ENCODE measurements at regions not wholly inside any gene's neighbourhood (a gene's known extent, or its start where the extent isn't known, plus 50 kb on each side); places are given as distances from the start of the nearest gene placed in this dataset.

DNA sequence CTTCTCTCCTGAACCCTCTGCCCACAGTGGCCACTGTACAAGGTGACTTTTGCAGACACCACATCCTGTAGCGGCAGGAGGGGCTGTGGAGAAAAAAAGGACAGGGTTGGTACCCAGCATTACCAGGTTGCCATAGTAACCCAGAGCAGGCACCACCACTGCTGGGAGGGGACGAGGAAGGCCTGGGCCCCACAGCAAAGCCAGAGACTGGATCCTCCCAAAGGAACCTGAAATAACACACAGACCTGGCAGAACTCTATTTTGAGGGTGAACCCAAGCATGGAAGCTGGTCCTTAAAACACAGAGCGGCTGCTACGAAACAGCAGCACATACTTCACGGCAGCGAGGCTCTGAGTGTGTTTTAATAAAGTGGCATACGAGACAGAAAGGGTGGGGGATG, 380.6 kb downstream of the CTTN start:
- no peak for DNase-seq

DNA sequence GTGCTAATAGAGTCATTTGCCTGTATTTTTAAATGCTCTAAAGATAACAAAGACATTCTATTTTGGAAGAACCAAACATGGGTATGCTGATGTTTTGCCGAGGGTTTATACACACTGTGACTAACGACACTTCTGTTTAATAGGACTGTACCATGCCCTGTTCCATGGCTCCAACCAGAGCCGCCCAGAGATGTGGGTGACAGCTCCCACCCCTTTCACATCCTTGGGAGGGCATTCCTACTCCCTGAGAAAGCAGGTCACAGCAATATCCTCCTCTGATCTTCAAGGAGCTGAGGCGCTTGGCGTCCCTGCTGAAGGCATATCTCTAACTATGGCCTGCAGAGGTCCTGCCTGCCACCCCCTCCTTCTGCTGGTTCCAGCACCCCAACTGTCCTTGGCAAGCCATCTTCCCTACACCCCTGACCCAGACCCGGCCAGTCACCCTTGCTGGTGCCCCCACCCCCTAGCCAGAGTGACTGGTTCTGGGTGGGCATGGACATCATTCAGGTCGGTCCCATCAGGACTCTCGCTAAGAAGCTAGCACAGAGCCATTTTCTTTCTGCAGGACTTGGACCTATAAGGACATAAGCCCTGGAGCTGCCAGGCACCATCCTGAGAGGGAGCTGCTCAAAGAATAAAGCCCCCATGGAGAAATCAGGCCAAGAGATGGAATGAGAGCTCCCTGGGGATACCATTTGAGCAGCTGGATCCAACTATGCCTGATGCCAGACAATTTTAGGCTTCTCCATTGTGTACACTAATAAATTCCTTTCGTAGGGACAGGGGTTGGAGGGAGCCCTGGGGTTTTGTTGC, 381.3 kb downstream of the CTTN start:
- DNase-seq, result no peak

- DNase-seq, result no peak
Measured at GRCh38 chr11:70780246-70780535, 381.9 kb downstream of the CTTN start.

DNA sequence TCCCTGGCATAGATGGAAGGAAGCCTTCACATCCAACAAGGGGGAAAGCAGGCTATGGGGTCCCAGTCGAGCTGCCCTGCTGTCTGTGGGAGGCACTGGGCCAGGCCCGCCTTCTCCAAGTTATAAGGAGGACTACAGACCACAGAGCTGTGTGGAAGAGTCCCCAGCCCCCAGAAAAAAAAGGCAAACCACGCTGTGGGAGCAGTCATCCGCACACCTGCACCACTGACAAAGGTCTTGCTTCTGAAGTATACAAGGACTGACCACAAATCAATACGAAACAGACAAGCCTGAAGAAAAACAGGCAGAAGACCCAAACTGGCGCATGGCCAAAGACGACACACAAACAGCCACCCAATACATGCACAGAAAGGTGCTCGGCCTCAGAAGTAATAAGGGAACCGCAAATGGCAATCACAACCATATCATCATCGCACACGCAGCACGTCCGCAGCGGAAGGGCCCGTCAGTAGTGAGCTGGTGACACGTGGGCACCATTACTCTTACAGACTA, 384.1 kb downstream of the CTTN start:
- DNase-seq, result no peak

- no peak for DNase-seq
Measured at GRCh38 chr11:70783356-70783755, 385.0 kb downstream of the CTTN start.

- no peak for DNase-seq
Measured at GRCh38 chr11:70783821-70784220, 385.5 kb downstream of the CTTN start.

DNA sequence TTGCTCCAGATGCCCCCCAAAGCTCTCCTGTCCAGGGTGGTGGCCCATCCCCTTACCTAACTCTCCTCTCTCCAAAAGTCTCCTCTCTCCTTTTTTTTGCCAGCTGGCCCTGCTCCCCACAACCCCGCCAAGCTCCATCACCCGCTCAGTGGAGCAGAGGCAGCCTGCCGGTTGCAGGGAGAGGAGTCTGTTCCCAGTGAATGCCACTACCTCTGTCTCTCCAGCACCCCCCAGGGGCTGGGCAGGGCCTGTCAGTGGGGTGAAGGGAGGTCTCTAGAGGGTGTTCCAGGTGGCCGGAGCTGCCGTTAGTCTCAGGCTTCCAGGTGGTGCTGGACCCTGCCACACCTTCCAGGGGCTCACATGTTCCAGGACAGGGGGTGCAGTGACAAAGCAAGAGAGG, 387.0 kb downstream of the CTTN start:
- no peak for DNase-seq

DNA sequence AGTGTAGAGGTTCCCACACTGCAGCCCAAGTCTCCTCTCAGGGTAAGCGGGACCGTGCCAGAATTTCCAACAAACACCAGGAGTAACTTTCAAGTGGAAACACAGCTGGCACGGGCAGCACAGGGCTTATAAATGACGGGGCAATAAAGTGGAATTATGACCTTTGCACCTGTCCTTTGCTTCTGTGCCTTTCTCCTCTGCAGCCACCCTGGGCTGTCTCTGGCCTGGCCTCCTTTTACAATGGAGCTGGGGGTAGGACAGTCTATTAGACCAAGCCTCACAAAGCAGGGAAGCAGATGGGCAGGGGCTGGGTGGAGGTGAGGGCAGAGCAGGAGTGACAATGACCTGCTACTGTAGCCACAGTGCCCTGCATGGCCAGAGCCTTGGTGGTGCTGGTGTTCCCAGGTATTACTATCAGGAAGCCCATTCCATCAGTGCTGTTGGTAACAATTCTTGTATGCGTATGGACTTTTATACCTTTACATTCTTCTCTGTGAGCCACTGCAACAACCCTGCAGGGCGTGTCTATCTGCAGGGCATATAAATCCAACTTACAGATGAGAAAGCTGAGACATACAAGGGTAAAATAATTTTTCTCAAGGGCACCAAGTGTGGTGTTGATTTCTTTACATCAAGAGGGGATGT, 387.8 kb downstream of the CTTN start:
- DNase-seq, result no peak

- no peak for DNase-seq
Measured at GRCh38 chr11:70788248-70789022, 390.1 kb downstream of the CTTN start.

DNA sequence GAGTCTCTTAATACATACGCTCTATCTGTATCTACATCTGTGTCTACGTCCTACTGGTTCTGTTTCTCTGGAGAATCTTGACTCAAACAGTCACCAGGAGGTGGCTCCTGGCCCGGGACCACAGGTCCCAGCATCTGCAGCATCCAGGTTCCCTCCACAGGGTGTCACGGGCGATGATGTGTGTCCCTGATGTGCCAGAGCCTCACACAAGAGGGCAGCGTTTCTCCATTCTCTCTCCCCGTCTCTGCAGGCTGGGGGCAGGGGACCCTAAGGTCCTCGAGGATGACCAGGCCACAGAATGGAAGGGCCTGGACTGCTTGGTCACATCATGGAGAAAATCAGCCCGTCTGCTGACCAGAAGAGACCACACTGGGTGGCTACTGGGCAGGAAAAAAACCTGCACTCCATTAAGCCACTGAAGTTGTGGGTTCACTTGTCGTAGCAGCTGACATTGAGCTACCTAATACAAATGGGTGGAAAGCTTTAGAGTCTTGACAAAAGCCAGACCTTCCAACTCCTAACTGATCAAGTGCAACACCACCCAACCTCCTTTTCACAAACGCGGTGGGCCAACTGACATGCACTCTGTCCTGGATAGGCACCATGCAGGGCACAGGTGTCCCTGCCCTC, 392.5 kb downstream of the CTTN start:
- no peak for DNase-seq

DNA sequence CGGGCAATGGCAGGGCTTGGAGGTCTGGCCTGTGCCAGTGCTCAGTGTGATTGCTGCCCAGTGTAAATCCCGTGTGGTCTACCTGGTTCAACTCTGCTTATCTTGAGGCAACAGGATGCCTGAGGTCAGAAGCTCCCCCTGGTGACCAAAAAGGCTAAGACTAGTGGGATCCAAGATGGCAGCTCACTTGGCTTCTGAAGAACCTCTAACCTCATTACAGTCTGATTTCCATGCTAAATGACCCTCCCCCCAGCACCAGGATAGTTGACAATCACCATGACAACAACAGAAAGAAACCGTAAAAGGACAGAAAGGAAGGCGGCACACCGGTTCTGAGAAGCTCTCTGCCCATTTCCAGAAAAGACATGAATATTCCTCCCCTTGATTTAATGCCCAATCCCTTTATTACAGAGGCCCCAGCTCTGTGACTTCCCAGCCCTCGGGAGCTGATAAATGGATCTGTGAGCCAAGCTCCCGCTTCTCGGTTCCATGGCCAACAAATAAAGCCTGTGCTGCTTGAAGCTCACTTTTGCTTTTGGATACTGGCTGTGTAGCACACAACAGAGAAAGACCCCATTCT, 398.4 kb downstream of the CTTN start:
- DNase-seq, result no peak

DNA sequence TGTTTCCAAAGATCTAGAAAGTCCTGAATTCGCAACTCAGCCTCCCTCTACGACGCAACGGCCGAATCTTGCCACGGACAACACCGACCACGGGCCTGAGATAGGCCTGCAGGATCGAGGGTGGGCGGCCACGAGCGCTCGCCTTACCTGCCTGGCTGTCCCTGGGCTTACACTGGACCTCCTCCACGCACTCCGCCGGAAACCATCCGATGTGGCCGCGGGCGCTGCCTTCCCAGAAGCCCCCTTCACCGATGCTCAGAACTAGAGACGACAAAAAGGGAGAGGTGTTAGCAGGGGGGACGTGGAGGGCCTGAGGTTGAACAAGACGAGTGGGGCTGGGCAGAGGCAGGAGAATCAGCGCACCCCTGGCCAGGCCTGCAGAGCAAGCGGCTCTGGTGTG, 400.0 kb downstream of the CTTN start:
- no peak for DNase-seq

DNA sequence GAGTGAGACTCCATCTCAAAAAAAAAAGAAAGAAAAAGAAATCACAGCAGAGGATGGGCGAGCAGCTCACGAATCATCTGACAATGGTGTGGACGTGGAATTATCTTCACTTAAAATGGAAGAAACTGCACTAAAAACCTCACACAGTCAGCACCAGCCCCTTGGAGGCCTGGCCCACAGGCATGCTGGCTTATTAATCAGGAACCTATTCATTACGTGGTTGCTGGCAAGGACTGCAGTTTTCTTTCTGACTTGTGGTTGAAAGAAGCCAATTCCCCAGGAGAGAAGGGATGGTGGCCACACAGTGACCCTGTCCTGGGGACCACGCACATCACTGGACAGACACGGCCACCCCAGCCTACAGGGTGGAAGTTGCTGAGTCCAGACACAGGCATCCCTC, 401.1 kb downstream of the CTTN start:
- no peak for DNase-seq

DNA sequence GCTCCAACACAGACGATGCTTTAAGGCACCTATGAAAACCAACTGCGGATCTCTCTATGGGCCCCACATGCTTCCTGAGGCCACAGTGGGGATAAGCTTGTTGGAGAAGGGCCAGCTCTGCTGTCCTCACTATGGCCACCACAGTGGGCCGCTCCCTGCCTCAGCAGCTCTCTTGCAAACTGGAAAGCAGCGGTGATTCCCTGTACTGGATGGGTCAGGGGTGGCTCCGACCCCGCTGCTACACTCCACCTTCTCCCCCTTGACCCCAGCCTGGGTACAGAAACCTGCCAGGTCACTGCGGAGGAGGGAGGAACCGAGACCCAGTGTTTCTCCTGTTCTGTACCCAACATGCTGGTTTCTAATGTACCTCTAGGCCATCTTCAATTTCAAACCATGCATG, 403.9 kb downstream of the CTTN start:
- no peak for DNase-seq

DNA sequence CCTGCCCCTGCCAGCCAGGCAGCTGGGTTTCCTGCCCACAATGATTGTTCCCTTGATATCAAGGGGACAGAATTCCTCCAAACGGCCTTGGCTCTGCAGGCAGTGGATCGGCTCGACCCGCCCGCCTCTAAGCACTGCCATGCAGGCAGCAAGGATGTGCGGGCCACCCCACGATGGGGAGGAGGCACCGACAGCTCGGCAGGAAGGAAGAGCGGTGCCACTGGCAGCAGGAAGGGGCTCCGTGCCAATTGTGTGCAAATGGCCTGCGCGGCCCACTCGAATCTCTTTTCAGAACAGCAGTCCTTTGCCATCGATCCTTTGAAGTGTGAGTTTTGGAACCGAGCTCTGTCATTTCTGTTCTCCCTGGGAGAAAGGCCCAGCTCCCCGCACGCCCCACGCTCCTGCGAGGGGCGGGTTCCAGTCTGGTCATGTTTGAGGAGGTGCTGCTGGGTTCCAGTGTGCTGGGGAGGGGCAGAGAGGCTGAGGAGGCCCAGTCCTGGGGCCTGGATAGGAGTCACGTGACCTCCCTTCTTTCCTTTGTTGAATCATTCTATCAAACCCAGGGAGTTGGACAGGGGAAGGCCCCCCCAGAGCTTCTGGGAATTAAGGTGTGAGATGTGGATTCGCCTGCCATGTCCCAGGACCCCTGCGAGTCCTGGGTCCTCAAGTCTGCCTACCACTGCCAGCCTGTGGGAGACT, 406.0 kb downstream of the CTTN start:
- DNase-seq, result no peak

DNA sequence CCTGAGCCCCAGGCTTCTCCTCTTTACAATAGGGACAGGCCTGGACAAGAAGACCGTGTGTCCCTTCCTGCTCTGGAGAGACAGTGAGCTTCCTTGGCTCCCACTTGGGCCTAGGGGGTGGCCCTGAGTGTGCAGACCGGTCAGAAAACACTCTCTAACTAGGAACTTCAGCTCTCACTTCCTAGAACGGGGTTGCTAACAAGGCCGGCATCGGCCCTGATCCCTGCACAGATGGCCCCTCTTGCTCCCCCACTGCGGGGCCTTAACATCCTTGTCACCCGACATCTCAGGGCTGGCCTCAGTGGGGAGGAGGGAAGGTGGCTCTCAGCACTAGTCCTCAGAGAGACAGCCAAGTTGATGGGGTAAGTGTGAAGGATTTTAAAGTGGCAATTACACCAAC, 406.9 kb downstream of the CTTN start:
- DNase-seq, result no peak

GRCh38 chr11:70805971-70806370, 407.6 kb downstream of the CTTN start:
- no peak for DNase-seq

DNA sequence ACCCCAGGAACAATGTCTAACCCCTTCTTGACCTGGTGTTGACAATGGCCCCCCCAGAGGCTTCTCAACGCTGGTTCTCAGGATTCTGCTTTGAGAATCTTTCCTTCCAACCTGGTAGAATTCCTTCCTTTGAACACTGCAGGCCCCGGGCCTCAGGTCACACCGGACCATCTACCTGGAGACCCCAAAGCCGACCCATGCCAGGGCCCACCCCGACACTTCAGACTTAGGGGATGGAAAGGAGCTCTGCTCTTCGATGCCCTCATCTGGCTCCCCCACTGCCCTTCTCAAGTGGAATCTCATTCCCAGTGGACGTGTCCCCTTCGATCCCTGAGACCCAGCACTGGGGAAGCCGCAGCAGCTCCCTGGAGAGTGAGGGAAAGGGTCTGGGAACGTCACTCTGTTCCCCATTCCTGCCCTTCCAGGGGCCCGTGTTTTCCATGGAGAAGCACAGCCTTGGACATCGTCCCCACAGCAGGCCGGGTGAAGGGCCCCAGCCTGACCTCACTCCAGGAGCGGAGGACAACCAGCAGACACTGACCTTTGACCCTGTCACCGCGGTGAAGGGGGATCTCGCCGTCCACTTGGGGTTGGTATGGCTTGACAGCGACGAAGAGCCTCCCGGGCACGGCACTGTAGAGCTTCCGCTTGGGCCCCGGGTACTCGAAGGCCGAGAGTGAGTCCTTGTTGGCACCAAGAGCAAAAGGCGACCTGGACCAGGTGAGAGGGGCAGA, 408.3 kb downstream of the CTTN start:
- no peak for DNase-seq

DNA sequence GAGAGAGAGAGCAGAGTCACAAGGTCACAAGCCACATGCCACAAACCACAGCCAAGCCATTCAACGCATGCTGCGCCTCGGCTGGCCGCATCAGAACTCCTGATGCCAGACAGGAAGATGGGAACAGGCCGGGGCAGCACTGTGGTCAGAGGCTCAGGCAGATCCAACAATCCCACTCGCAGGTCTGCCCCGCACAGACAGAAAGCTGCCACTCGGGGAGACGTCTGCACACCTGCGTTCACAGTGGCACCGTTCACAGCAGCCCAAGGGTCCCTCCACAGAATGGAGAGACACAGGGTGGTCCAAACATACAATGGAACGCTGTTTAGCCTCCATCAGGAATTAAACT, 408.8 kb downstream of the CTTN start:
- DNase-seq, result no peak

- DNase-seq, result no peak
Measured at GRCh38 chr11:70808686-70809375, 410.5 kb downstream of the CTTN start.

DNA sequence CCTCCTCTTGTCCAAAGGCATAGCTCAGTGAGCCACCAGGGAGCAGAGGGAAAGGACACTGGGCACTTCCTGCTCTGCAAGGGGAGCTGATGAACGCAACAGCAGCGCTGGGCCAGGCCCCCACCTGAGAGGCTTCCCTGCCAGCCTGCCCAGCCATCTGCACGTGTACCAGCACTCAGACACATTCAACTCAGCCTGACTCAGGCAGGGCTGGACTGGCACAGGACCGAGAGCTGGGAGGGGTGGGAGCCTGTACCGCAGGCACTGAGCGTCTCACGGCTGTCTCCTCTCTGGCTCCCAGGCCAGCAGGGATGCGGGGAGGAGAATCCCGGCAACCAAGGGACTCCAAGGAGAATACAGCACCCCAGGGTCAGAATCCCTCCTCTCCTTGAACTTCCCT, 411.8 kb downstream of the CTTN start:
- no peak for DNase-seq

Data from stimulated activated CD4-positive, alpha-beta T cell treated with anti-CD3 and anti-CD28 coated beads, Interleukin-12 subunit alpha, Interleukin-12 subunit beta, amount 100 ng/mL, for 4 hours (primary cell).